Prostate gland (tissue), 2 donors: ENCODE measurements at regions not wholly inside any gene's neighbourhood (a gene's known extent, or its start where the extent isn't known, plus 50 kb on each side); places are given as distances from the start of the nearest gene placed in this dataset.

Experiments used
- DNase-seq: peaks from one replicate; pipeline ENCODE4 v3.0.0-alpha.2; 2019; ENCODE audit warnings: low spot score
- H3K27ac ChIP-seq, 2 donors: fragments of 200-600 bp; sonication (generic); 2 replicates each; pipeline ENCODE4 v1.5.1; 2017 to 2019
- H3K27me3 ChIP-seq: fragments of 200-600 bp; sonication (generic); replicated peaks from 2 replicates; pipeline ENCODE4 v1.5.1; 2019; ENCODE audit not compliant: insufficient read depth
- H3K36me3 ChIP-seq, 2 donors: fragments of 200-600 bp; sonication (generic); 1 replicate in 1 of 2; 2 replicates in 1 of 2; pipeline versions ENCODE4 v1.5.1 to v1.8.1; 2017 to 2019
- H3K4me1 ChIP-seq: fragments of 200-600 bp; sonication (generic); replicated peaks from 2 replicates; pipeline ENCODE4 v1.5.1; 2019
- H3K4me3 ChIP-seq, 2 donors: fragments of 200-600 bp; sonication (generic); 2 replicates each; pipeline ENCODE4 v1.5.1; 2017 to 2019
- H3K9me3 ChIP-seq: fragments of 200-600 bp; sonication (generic); 2 replicates; pipeline ENCODE4 v1.5.1; 2017
- POLR2A ChIP-seq: fragments of 450-650 bp; IDR thresholded peaks from one replicate; pipeline ENCODE4 v1.6.1; 2016; ENCODE audit warnings: antibody characterized with exemption, mild to moderate bottlenecking
- POLR2AphosphoS5 ChIP-seq: sonication (generic); formaldehyde crosslinking; IDR thresholded peaks from one replicate; pipeline ENCODE4 v1.6.1; 2017; ENCODE audit warnings: antibody characterized with exemption
- WGBS: methylation state at CpG from one replicate; pipeline ENCODE4 v1.1.5; 2018; 5-methylcytosine and 5-hydroxymethylcytosine counted together
- intact Hi-C: fragments of 100-400 bp; cut with DNase I; formaldehyde crosslinking; loops from one replicate; pipeline ENCODE4 v1.14.2; 2022
- TF ChIP-seq, protein P1 (sequence below), 4 experiments: fragments of 200-600 bp in 2 of 4; fragments of 450-650 bp in 2 of 4; sonication (generic) in 2 of 4; IDR thresholded peaks; 1 replicate in 3 of 4; 2 replicates in 1 of 4; pipeline ENCODE4 v1.5.1; 2016 to 2019; ENCODE audit warnings: antibody characterized with exemption in 4 of 4, mild to moderate bottlenecking in 2 of 4, moderate library complexity in 2 of 4

DNA sequence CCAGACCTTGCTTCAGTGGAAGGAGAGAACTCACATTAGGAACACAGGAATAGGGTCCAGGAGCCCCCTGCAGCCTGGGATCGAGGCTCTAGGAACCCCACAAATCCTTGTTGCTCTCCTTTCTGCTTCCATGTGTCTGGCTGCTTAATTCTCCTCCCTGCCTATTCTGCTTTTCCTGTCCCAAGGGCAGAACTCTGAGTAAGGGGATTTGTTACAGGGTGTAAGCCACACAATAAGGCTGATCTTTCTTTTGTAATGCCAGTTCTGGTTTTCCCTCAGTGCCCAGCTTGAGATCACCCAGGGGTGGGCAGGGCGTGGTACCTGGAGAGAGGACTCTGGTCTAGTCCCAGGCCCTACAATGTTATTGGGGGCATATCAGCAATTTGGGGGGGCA, 119.6 kb upstream of the MGAT5 start:
- H3K4me1 ChIP-seq = no peaks in the 10 kb centered on the region
- TF ChIP-seq POLR2AphosphoS5 (no peak), POLR2A (no peak)
- TF ChIP-seq, protein P1, sequence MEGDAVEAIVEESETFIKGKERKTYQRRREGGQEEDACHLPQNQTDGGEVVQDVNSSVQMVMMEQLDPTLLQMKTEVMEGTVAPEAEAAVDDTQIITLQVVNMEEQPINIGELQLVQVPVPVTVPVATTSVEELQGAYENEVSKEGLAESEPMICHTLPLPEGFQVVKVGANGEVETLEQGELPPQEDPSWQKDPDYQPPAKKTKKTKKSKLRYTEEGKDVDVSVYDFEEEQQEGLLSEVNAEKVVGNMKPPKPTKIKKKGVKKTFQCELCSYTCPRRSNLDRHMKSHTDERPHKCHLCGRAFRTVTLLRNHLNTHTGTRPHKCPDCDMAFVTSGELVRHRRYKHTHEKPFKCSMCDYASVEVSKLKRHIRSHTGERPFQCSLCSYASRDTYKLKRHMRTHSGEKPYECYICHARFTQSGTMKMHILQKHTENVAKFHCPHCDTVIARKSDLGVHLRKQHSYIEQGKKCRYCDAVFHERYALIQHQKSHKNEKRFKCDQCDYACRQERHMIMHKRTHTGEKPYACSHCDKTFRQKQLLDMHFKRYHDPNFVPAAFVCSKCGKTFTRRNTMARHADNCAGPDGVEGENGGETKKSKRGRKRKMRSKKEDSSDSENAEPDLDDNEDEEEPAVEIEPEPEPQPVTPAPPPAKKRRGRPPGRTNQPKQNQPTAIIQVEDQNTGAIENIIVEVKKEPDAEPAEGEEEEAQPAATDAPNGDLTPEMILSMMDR (IDR thresholded peaks at IDR 0.05) = no peak
- no peaks in the 10 kb centered on the region for H3K27me3 ChIP-seq
- H3K9me3 ChIP-seq = no peaks in the 10 kb centered on the region
- no peak for DNase-seq
- WGBS = 97% methylated on average over 2 of the region's 2 CpGs
- no peaks in the 10 kb centered on the region for H3K36me3 ChIP-seq
- intact Hi-C loops = no loop called here
- H3K4me3 ChIP-seq = no peak overlapping the region
- H3K27ac ChIP-seq = no peak overlapping the region

DNA sequence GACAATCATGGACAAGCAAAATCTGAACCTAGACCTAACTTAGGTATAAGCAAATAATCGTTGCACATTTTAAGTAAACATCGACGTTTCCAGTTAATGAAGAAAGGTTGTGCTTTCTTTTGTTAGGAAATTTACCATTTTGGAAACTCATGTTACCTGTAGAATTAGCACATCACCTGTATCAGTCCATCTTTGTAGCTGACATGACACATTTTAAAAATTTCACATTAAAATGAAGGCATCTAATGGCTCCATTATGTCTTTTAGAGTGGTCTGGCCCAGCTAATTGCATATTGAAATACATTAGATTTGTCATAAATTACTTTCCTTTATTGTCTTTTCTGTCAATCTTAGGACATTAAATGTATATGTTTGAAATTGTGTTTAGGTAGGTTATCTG, 119.0 kb upstream of the MGAT5 start:
- Histone ChIP-seq H3K27me3 (no peaks in the 10 kb centered on the region), H3K4me3 (no peak overlapping the region), H3K27ac (no peak overlapping the region), H3K36me3 (no peaks in the 10 kb centered on the region), H3K9me3 (no peaks in the 10 kb centered on the region), H3K4me1 (no peaks in the 10 kb centered on the region)
- WGBS = 68% methylated on average over 3 of the region's 3 CpGs
- no peak for DNase-seq
- intact Hi-C loops = no loop called here
- TF ChIP-seq POLR2AphosphoS5 (no peak), POLR2A (no peak)
- TF ChIP-seq, protein P1 (IDR thresholded peaks at IDR 0.05) = no peak

DNA sequence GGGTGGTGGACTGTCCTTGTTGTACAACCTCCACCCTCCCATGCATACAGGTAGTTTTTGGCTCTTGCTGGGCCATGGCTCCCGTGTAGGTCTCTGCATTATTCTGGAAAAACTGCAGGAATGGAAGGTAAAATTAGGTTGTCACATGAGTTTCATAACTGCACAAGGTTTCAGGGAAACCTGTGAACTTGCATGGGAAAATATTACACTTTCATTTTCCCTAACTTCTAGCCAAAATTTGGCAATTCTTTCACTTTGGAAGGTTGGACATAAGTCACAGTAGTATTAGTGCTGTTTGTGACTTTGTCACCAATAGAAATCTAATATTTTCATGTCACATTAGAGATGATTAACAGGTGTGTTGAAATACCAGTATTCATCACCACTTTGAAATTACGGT, 118.1 kb upstream of the MGAT5 start:
- 86% methylated on average over 2 of the region's 2 CpGs for WGBS
- Histone ChIP-seq H3K36me3 (no peaks in the 10 kb centered on the region), H3K9me3 (no peaks in the 10 kb centered on the region), H3K27ac (no peak overlapping the region), H3K4me3 (no peak overlapping the region), H3K4me1 (no peaks in the 10 kb centered on the region), H3K27me3 (no peaks in the 10 kb centered on the region)
- intact Hi-C loops = no loop called here
- TF ChIP-seq POLR2AphosphoS5 (no peak), POLR2A (no peak)
- TF ChIP-seq, protein P1 (IDR thresholded peaks at IDR 0.05) = no peak
- no peak for DNase-seq

DNA sequence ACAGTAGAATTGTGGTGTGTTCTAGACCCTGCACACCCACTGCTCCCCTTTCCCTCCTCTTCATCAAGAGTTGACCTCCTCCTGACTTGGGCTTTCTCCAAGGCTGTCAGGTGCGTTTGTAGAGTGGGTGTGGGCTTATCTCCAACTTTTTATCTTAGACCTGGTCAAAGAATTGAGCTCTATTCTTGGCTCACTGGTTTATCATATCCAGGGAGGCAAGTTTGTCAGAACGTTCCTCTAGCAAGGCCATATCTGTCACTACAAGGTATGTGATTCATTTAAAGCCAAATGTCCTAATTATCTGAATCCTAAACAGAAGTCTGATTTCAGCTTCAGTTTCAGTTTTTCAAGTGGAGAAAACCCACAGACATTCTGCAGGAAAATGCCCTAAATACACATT, 117.1 kb upstream of the MGAT5 start:
- H3K36me3 ChIP-seq = no peaks in the 10 kb centered on the region
- DNase-seq = no peak
- H3K27ac ChIP-seq = no peak overlapping the region
- 7% methylated on average over 2 of the region's 2 CpGs for WGBS
- intact Hi-C loops = no loop called here
- no peak overlapping the region for H3K4me3 ChIP-seq
- no peaks in the 10 kb centered on the region for H3K27me3 ChIP-seq
- no peaks in the 10 kb centered on the region for H3K9me3 ChIP-seq
- no peaks in the 10 kb centered on the region for H3K4me1 ChIP-seq
- TF ChIP-seq, protein P1 (IDR thresholded peaks at IDR 0.05) = no peak
- TF ChIP-seq POLR2AphosphoS5 (no peak), POLR2A (no peak)

DNA sequence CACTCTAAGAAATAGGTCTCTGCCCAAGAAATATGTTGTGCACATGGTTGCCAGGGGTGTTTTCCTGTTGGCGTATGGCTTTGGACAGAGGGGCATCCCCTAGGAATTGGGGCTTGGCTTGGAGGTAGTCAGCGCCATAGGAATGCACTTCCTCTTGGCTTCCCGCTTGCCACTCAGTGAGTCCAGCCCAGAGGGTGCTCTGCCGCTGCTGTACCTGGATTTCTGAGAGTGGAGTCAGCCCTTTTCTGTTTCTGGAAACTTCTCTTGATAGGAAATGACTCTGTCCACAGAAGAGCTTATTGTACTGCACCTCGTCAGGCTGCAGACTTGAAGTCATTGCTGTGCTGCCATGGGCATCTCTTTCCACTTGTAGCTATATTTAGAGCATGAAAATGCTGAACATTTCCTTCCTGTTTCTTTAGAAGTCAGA, 116.7 kb upstream of the MGAT5 start:
- intact Hi-C loops = no loop called here
- DNase-seq = no peak
- no peak overlapping the region for H3K27ac ChIP-seq
- 63% methylated on average over 5 of the region's 5 CpGs for WGBS
- no peaks in the 10 kb centered on the region for H3K4me1 ChIP-seq
- no peak overlapping the region for H3K4me3 ChIP-seq
- TF ChIP-seq, protein P1 (IDR thresholded peaks at IDR 0.05) = no peak
- TF ChIP-seq POLR2AphosphoS5 (no peak), POLR2A (no peak)
- H3K27me3 ChIP-seq = no peaks in the 10 kb centered on the region
- no peaks in the 10 kb centered on the region for H3K9me3 ChIP-seq
- no peaks in the 10 kb centered on the region for H3K36me3 ChIP-seq
